ENCODE measurements at regions not wholly inside any gene's neighbourhood (a gene's known extent, or its start where the extent isn't known, plus 50 kb on each side); places are given as distances from the start of the nearest gene placed in this dataset.

DNA sequence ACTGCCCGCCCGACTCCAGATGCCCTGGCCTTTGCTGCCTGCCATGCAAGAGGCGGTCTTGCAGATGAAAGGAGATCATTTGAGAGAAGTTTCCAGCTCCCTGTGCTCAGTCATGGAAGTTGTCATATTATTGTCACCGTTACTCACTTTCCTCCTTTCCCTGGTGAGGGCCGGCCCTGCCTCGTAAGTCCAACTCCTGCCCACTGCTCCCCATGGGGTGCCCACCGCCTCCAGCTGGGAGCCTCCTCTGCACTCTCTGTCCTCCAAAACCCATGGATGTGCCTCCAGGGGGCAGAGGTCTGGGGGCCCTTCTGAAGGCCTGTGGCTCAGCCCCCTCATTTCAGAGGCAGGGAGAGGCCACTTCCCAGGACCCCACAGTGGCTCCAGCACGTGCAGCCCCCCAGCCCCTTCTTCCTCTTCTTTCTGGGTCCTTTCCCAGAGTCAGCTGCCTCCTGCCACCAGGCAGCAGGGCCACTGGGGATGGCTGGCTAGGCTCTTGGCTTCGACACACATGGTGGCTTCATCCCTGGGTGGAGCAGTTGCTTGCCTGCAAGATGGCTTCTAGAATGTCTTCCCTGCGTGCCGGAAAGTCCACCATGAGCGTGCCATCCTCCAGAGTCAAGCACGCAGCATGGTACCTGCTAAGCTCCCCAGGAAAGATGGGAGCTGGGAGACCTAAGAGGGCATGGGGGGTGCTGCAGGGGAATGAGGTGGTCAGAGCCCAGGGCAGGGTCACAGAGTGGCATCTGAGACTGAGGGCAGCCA lies 97.9 kb upstream of the RUNX3 start:
- ATAC-seq: no peak
- TF ChIP-seq CSRNP3 (CRISPR knock-in tag; IDR thresholded peaks at IDR 0.05) (no peak), OSR1 (CRISPR knock-in tag; IDR thresholded peaks at IDR 0.05) (no peak), ZFP30 (CRISPR knock-in tag; IDR thresholded peaks at IDR 0.05) (no peak), ZFP3 (CRISPR knock-in tag; IDR thresholded peaks at IDR 0.05) (no peak), ZC3H10 (CRISPR knock-in tag; IDR thresholded peaks at IDR 0.05) (no peak)
- TF ChIP-seq, protein P1, sequence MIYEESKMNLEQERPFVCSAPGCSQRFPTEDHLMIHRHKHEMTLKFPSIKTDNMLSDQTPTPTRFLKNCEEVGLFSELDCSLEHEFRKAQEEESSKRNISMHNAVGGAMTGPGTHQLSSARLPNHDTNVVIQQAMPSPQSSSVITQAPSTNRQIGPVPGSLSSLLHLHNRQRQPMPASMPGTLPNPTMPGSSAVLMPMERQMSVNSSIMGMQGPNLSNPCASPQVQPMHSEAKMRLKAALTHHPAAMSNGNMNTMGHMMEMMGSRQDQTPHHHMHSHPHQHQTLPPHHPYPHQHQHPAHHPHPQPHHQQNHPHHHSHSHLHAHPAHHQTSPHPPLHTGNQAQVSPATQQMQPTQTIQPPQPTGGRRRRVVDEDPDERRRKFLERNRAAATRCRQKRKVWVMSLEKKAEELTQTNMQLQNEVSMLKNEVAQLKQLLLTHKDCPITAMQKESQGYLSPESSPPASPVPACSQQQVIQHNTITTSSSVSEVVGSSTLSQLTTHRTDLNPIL (CRISPR knock-in tag; IDR thresholded peaks at IDR 0.05; ENCODE audit: low read depth): no peak

DNA sequence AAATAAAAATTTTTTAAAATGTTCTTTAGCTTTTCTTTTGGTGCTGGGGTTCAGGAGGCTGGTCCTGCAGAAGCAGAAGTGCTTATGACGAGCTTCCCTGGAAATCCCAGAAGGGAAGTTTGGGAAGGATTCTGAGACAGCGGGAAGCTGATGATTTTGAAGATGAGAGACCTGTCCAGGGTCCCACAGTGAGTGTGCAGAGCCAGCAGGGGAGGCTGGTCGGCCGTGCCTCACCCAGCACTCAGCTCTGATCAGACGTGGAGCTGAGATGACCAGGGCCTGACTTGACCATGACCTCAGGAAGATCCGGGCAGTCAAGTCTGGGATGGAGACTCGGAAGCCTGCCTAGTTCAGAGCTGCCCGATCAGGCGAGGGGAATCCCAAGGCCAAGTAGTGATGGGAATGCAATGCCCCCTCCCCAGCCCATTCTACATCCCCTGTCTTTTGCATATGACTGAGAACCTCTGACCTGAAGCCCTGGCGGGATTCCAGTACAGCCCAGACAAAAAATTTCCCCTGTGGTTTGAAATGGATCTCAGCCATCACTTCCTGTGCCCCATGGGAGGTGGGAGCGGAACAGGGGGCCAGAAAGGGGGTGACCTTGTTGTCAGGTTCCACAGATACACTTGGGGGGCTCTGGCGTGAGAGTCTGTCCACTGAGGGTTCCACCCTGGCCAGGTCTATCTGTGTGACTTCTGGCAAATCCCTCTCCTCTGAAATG lies 96.8 kb upstream of the RUNX3 start:
- TF ChIP-seq ZFP30 (CRISPR knock-in tag; IDR thresholded peaks at IDR 0.05) (no peak), ZNF8 (CRISPR knock-in tag; IDR thresholded peaks at IDR 0.05) (no peak), OSR1 (CRISPR knock-in tag; IDR thresholded peaks at IDR 0.05) (no peak), TCF4 (CRISPR knock-in tag; IDR thresholded peaks at IDR 0.05; ENCODE audit: borderline replicate concordance) (no peak), ESRRG (CRISPR knock-in tag; IDR thresholded peaks at IDR 0.05) (no peak), CSDC2 (CRISPR knock-in tag; IDR thresholded peaks at IDR 0.05) (no peak)
- no peak for ATAC-seq

DNA sequence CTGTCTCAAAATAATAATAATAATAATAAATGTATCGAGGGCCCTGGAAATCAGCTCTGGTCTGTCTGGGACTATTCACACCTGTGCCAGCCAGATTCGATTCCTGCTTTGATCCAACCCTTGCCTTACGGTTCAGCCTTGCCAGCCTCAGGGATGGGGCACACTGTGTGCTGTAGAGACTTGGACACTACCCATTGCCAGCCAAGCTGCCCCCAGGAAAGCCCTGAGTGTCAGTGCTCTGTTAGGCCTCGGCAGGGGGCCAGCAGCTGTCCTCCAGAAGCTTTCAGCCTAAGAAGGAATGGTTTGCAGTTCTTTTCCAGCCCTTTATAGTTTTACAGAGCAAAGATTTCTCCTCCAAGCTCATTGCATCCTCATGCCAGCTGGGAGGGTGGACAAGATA lies 96.2 kb upstream of the RUNX3 start:
- ATAC-seq: no peak
- no peak for TF ChIP-seq ZNF70 (CRISPR knock-in tag; IDR thresholded peaks at IDR 0.05)
- TF ChIP-seq ZNF565 (CRISPR knock-in tag; conservative IDR thresholded peaks at IDR 0.05; ENCODE audit: low read depth): no peak
- TF ChIP-seq TSHZ2 (CRISPR knock-in tag; IDR thresholded peaks at IDR 0.05): no peak
- no peak for TF ChIP-seq RARB (CRISPR knock-in tag; IDR thresholded peaks at IDR 0.05)
- TF ChIP-seq ESRRG (CRISPR knock-in tag; IDR thresholded peaks at IDR 0.05): no peak
- TF ChIP-seq PPARA (CRISPR knock-in tag; IDR thresholded peaks at IDR 0.05; ENCODE audit: borderline replicate concordance): no peak
- no peak for TF ChIP-seq ARNTL (CRISPR knock-in tag; IDR thresholded peaks at IDR 0.05; ENCODE audit: borderline replicate concordance, low read depth)
- no peak for TF ChIP-seq ZFP30 (CRISPR knock-in tag; IDR thresholded peaks at IDR 0.05)
- TF ChIP-seq, protein P2, sequence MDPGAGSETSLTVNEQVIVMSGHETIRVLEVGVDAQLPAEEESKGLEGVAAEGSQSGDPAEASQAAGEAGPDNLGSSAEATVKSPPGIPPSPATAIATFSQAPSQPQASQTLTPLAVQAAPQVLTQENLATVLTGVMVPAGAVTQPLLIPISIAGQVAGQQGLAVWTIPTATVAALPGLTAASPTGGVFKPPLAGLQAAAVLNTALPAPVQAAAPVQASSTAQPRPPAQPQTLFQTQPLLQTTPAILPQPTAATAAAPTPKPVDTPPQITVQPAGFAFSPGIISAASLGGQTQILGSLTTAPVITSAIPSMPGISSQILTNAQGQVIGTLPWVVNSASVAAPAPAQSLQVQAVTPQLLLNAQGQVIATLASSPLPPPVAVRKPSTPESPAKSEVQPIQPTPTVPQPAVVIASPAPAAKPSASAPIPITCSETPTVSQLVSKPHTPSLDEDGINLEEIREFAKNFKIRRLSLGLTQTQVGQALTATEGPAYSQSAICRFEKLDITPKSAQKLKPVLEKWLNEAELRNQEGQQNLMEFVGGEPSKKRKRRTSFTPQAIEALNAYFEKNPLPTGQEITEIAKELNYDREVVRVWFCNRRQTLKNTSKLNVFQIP (CRISPR knock-in tag; IDR thresholded peaks at IDR 0.05; ENCODE audit: borderline replicate concordance, low read depth): no peak
- TF ChIP-seq TCF4 (CRISPR knock-in tag; IDR thresholded peaks at IDR 0.05; ENCODE audit: borderline replicate concordance): no peak
- TF ChIP-seq BACH2 (CRISPR knock-in tag; IDR thresholded peaks at IDR 0.05; ENCODE audit: borderline replicate concordance): no peak
- no peak for TF ChIP-seq ZFP3 (CRISPR knock-in tag; IDR thresholded peaks at IDR 0.05)
- TF ChIP-seq CSDC2 (CRISPR knock-in tag; IDR thresholded peaks at IDR 0.05): no peak
- TF ChIP-seq GLIS3 (CRISPR knock-in tag; IDR thresholded peaks at IDR 0.05): no peak
- TF ChIP-seq SNAI2 (CRISPR knock-in tag; IDR thresholded peaks at IDR 0.05): no peak
- no peak for TF ChIP-seq ZC3H10 (CRISPR knock-in tag; IDR thresholded peaks at IDR 0.05)
- TF ChIP-seq ISL1 (CRISPR knock-in tag; IDR thresholded peaks at IDR 0.05): no peak
- TF ChIP-seq CSRNP3 (CRISPR knock-in tag; IDR thresholded peaks at IDR 0.05): no peak
- TF ChIP-seq, protein P1 (CRISPR knock-in tag; IDR thresholded peaks at IDR 0.05; ENCODE audit: low read depth): no peak
